T-helper 9 cell (primary cell): ENCODE measurements at regions not wholly inside any gene's neighbourhood (a gene's known extent, or its start where the extent isn't known, plus 50 kb on each side); places are given as distances from the start of the nearest gene placed in this dataset.

Experiments used
- DNase-seq: peaks from one replicate; pipeline ENCODE4 v3.0.0-alpha.2; 2020

DNA sequence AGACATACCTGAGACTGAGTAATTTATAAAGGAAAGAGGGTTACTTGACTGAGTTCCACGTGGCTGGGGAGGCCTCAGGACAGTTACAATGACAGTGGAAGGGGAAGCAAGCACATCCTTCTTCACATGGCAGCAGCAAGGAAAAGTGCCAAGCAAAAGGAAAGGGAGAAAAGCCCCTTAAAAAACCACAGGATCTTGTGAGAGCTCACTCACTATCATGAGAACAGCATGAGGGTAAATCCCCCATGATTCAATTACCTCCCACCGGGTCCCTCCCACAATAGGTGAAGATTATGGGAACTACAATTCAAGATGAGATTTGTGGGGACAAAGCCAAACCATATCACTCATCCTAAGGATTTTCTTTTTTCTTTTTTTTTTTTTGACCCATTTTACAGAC is 177.8 kb upstream of the EEA1 start:
- no peak for DNase-seq

DNA sequence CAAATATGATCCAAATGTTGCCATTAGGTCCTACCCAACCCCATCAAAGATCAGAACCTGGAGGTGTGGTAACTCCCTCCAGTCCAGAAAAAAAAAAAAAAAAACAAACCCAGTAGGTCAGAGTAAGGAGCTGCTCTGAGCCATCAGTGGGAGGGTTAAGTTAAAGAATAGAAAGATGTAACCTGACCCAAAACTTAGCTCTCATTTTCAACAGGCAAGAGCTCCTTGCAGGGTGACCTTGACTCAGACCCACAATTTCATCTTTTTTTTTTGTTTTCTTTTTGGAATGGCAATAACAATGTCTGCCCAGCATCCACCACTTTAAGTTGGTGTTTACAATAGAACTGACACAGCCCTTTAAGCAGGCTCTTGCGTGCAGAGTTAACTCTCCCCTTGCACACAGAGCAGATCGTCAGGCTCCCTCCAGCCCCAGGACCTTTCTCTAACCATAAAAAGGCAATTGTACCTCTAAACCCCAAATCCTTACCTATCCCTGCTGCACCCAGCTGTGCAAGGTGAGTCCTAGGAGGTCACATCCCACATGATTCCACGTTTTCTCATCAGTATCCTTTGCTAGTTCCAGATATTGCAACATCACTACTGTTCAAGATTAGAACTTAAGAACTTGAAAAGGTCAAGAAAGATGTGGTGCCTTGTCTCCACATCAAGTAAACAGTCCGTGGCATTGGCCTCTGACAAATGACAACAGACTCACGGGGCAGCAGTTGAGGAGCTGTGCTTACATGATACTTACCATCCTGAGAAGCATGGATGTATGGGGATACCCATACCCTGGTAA is 178.6 kb upstream of the EEA1 start:
- no peak for DNase-seq

DNA sequence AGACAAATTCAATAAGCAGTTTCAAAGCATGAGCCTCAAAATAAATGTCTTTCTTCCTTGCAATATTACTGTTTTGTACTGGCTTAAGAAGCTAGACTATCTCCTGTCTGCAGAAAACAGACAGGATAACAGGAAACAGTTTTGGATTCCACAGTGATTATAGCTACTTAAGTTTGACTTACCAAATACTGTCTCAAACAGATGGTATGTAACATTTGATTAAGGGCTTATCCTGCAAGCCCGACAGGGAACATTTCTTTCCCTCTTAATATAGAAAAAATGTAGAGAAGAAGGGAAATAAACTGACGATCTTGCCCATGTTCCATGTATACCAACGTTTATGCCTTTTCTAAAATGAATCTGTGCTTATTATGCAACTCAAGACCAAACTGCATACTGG is 179.9 kb upstream of the EEA1 start:
- DNase-seq = no peak

DNA sequence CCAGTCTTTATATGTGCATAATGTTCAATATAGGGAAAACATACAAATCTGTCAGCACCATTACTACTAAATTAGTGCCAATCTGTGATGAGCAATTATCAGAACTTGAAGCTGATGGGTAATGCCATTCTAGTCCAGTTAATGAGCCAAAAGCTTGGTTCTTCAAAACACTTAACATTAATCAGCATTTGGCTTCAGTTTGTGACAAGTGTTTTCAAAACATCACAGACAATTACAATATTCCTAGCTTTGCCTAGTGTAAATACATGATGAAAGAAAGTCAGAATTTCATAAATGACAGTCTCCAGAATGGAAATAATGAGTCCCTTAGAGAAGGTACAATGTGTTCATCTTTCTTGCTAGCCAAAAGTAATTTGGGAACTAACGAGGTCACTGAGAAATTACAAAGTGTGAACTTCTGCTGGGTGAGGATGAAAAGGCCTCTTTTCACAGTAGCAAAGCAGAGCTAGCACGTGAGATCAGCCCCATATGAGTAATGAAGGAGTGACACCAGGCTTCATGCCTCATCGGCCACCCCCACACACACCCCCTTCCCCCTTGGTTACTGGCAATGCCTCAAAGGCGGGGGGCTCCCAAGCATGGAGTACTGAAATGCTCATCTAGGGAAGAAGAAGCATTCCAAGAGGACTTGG is 180.6 kb upstream of the EEA1 start:
- no peak for DNase-seq

DNA sequence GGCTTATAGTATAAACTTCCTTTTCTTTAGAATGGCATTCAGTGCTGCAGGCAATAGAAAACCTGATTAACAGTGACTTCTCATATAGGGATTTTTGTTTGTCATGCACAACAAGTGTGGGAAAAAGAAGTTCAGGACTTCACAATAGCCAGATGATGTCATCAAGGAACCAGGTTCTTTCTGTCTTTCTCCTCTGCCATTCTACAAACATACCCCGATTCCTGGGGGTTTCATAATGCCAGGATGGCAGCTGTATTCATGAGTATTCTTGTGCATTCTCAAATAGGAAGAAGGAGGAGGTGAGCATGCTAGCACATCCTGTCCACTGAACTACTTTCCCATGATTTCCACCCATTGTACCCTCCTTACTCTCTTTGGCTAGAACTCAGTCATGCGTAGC is 182.7 kb upstream of the EEA1 start:
- DNase-seq = no peak

DNA sequence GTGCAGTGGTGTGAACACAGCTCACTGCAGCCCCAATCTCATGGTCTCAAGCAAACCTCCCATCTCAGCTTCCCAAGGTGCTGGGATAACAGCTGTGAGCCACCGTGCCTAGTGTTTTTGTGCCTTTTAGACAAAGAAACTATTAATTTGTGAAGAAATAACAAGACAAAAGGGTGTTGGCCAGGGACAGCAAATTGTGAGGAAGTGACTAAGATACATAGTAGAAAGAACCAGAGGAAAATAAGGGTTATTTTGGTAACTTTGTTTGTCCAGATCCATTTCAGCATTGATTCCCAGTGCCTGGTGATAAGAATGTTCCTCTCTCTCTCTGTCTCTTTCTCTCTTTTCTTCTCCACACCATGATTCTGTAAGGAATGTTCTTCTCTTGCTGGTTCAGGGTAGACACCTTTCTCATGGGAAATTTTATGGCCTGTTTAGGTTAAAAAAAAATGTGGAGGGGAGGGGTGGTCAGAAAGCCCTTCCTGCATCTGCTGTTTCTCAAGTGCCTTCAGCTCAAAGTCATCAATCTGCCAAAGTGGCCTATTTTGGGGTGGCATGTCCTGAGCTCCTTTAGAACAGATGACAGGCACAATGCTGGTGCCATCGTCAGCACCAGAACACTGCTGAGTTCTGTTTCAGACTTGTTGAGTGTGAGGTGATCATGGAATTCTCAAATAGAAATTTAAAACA is 184.4 kb upstream of the EEA1 start:
- DNase-seq = no peak

DNA sequence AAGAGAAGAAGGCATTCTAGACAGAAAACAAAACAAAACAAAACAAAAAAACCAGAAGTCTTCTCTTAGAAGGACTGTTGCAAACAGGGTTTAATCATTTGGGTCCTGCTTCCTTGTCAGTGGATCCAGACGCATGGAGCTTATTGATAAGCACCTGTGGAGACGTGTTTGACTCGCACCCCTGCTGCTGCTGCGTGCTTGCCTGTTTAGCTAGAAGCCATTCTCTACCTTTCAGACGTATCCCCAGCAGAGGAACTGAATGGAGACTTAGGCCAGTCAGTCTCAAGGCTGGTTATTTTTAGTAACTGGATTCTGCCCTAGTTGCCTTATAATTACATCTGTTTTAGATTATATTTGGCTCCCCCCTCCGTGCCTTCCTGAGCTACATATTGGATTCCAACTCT is 186.1 kb upstream of the EEA1 start:
- no peak for DNase-seq

DNA sequence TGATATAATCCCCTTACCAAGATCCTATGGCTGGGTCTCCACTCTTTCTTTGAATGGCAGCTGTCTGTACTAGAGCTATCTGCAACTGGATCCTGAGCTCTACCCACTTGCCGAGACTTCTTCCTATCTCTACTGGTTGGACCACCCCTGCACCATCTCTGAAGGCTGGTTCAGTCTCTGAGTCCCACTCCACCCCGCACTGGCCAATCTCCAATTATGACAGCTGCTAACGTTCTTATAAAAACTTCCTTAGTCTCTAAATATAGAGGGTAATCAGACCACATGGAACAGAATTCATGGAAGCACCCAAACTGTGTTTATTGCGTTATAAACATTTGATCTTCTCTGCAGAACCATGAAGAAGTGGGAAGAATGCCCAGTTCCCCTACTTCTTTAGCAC is 186.6 kb upstream of the EEA1 start:
- no peak for DNase-seq

DNA sequence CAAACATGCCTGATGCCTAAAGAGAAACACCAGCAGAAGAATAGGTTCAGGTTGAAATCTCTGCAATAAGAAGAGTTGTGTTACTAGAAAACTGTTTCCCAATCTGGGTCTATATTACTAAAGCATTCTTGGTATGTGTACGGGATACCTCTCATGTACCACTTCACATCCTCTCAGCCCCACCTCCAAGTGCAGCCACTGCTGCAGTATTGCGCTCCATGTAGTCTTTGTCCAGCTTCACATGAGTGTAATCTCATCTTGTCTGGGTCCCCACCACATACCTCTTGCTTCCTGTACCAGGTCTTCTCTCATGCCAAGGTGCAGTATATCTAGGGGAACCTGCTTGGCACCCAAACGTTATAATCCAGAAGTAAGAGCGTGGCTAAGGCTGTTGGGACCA is 187.5 kb upstream of the EEA1 start:
- no peak for DNase-seq

DNA sequence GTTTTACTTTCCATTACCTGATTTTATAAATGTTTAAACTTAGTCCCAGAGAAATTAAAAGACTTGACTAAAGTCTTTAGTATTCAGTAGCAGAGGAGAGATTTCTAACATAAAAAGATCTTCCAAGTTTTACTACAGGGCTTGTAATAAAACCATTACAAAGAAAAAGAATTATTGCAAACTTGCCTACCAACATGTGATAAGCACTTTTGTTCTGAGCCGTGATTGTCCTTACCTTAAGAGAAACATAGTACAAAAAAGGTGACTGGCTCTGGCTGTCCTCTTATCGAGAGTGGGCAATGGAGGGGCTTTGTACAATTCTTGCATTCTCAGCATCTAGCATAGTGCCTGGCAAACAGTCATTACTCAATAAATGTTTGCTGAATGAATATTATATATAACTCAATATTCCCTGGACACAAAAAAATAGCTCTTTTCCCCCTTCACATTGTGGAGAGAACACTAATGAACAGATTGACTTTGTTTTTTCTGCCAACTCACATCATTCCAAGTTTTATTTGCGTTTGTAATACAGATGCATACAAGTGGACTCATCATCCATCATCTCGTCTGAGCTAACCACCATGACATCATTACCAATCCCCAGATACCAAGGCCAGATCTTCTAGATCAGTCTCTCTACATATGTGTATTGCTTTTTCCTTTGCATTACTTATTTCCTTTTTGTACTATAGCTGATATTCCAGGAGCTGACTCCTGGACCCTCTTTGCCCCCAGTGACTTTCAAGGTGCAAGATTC is 192.8 kb upstream of the EEA1 start:
- no peak for DNase-seq

DNA sequence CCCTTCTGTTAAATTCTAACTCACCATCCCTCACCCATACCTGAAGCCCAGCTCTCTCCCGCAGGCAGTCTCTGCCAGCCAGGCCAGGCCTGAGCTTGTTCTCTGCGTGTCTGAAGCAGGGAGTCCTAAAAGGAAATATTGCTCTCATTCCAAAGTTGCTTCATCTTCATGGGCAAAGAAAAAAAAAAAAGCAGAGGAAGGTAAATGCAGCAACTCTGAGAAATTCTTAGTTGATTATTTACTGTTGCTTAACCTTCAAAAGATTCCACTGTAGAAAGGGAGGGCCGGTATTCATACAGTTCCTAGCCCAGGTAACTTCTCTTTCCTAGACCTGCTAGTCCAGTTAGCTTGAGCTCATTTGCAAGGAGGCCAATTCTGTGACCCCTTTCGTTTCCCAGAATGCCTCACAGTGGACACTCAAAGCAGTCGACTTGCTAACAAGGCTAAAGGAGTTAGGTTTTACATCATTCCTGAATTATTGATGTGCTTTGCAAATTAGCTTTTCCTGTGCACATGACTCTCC is 193.5 kb upstream of the EEA1 start:
- DNase-seq = no peak

DNA sequence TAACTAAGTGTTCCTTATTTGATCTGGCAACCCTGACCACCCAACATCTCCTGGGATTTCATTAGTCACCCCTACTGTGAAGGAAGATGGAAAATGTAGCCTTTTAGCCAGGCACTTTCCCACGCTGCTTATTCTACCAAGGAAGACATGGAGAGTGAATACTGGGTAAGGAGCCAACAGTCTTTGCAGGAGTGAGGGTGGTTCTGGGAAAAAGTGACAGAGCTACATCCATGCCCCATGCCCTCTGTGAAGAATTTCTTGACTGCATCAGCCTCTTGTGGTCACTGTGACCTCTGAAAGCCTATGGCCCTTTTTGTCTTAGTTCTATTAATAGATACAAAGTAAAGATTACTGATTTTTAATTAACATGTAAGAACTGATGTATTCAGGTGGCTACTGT is 196.0 kb upstream of the EEA1 start:
- DNase-seq = no peak

DNA sequence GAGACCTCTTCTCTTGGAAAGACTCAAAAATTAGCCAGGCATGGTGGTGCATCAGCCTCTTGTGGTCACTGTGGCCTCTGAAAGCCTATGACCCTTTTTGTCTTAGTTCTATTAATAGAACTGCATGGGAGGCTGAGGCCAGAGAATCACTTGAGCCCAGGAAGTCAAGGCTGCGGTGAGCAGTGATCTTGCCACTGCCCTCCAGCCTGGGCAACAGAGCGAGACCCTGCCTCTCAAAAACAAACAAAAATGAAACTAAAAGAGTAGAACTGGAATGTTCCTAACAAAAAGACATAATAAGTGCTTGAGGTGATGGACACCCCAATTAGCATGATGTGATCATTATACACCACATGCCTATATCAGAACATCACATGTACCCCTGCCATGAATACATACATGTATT is 197.0 kb upstream of the EEA1 start:
- no peak for DNase-seq

DNA sequence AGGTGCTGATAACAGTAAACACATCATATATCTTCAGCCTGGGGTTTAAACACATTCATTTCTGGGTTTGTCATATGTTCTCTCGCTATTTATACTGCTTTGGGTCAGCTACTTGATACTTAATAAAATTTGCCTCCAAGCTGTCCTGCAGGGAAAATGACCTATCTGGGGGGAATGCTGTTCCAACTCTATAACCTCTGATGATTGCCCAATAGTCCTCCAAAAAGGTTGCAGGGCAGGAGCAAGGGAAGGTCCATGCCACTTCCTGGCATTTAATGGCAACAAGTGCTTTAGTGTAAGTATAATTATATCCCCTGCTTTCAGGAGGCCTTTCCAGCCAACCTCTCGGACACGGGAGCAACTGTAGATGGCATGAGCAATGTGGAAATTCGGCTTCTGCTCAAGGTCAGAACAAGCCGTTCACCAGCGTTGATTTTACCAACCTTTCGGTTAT is 198.0 kb upstream of the EEA1 start:
- DNase-seq = no peak

DNA sequence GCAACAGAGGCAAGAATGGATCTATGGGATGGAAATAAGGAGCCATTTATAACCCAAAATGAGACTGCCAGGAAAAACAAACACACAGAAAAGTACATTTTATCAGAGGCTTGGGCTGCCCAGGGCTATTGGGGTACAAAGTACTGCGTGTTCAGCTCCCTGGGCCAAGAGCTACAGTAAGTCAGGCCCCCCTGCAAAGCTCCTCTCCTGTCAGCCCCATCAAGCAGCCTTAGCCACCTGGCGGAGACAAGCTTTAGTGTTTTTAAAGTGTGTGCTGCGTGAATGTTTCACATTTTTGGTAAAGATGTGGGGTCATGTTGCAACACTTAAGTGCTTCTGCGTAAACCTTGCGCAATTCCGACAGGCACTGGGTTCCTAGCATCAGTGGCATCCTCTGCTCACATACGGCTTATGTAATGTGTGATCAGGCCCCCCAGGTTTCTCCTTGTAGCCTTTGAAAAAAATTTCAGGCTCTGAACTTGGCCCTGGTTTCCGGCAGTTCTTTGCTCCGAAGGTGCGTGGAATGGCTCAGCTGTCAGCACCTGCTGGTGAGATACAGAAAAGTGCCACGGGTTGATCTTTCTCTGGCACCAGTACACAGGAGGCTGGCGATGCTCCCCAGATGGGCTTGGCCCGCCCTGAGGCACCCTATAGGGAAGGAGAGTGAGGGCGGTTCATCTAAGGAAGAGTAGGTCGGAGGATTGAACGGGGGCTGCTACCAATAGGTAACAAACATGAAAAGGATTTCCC is 198.7 kb upstream of the EEA1 start:
- no peak for DNase-seq

DNA sequence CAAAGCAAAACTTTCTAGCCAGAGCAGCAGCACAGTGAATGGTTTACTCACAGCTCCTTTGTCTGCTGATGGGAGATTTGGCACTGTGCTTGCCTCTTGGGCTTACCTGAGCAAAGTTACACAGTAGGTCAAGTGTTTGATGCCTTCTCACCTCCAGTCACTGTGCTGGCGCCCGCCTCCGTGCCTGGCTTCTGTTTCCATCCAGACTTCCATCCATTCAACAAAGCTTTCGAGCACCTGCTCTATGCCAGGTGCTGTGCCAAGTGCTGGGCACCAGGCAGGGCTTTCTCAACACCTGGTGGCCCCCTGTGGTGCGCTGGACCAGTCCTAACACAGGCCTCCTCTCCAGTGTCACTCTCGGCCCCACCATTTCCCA is 199.2 kb upstream of the EEA1 start:
- DNase-seq = no peak

DNA sequence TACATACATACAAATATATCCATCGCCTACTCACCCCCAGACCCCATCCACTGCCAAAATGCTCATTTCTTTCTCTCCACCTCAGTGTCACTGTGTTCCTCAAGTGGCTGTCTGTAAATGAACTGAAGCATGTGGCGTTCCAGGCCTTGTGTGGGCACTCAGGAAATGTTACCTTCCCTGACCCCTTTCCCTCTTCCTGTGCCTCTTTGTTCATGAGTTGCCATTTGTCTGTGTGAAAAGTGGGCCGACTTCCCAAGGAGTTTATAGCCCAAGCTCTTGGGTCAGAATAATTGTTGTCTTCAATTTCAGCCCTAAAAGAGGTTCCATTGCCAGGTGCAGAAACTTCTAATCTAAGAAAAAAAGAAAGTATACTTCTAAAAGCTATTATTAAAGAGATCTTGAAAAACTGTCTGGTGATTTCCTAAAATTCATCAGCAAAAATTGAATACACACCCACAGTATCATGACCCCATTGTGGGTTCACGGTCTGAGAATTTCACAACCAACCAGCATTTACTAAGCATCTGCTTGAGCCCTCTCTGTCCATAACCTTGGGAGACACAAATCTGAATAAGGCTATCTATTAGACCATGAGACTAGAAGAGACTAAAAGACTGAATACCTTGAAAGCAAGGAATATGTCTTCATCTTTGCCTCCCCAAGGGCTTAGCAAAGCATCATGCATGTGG is 201.4 kb upstream of the EEA1 start:
- DNase-seq = no peak

DNA sequence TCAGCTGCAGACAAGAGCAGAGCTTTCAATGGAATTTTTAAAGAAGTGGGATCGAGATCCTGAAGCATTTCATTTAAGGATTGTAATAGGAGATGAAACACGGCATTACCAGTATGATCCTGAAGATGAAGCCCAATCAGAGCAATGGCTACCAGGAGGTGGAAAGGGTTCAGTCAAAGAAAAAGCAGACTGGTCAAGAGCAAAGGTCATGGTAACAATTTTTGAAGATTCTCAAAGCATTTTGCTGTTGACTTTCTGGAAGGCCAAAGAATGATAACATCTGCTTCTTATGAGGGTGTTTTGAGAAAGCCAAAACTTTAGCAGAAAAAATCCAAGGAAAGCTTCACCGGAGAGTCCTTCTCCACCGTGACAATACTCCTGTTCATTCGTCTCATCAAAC is 204.3 kb upstream of the EEA1 start:
- no peak for DNase-seq

DNA sequence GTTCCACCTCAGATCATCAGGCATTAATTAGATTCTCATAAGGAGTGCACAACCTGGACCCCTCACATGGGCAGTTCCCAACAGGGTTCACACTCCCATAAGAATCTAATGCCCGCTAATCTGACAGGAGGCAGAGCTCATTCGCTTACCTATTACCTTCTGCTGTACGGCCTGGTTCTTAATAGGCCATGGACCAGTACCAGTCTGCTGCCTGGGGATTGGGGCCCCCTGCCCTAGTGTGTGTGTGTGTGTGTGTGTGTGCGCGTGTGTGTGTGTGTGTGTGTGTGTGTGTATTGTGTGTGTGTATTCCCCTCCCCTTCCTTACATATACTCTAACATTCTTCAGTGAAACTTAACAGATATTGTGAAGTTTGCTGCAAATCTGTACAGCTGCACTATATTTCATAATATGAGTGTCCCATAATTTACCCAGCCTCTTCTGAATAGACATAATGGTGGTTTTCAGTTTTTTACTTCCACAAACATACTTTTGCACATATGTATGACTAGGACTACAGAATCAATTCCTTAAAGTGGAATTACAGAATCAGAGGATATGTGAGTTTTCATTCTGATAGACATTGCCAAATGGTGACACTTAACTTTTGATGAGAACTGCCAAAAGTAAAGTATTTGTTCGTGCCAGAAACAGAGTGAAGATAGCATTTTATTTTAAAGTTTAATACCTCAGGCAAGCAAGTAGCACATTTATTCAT is 205.2 kb upstream of the EEA1 start:
- no peak for DNase-seq

DNA sequence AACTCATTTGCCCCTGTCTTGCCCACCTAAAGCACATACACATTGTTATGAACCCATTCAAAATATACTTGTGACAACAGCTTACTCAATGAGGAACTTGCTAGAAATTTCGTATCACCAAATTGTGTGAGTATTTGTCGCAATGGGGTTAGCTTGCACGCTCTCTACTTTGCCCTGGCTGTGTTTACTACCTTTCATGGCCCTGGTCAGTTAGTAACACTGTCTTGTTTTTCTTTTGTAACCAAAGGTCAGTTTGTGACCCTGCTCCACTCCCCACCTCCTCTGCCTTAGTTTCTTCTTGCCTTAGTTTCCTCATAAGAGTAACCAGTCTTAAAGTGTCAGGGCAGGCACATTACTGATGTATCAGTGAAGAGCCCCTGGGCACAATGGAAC is 205.8 kb upstream of the EEA1 start:
- DNase-seq = no peak
